ENCODE measurements at regions not wholly inside any gene's neighbourhood (a gene's known extent, or its start where the extent isn't known, plus 50 kb on each side); places are given as distances from the start of the nearest gene placed in this dataset.
A peak's percentile ranks its signal among the peaks of the same experiment; 100 is the strongest.
"Not testable (repeated sequence)": the region's sequence is repeated elsewhere in the genome, so short reads cannot be mapped to it uniquely, and the experiment has no call there.

- no peak for DNase-seq (ENCODE audit: low read depth in 2 of 2)
Measured at GRCh38 chr3:162391301-162391700, 894.7 kb downstream of the OTOL1 start.

DNA sequence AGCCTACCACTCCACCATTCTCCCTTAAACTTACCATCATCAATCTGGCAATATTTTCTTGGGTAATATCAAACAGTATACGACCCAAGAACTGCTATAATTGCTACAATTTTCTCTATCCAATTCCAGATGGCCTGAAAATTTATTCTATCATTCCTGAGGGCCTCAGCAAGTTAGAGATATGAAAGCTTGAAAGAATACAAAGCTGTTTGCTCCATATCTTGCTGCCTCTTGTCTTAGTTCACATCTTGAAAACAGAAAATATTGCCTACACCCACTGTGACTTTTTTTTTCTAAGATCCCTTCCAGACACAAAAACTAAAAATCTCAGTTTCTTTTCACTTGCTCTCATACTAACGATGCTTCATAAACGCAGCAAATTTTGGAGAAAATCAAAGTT lies 898.9 kb downstream of the OTOL1 start:
- no peak for DNase-seq (ENCODE audit: low read depth in 2 of 2)

GRCh38 chr3:162398554-162398953 lies 901.9 kb downstream of the OTOL1 start:
- no peak for DNase-seq (ENCODE audit: low read depth in 2 of 2)

DNA sequence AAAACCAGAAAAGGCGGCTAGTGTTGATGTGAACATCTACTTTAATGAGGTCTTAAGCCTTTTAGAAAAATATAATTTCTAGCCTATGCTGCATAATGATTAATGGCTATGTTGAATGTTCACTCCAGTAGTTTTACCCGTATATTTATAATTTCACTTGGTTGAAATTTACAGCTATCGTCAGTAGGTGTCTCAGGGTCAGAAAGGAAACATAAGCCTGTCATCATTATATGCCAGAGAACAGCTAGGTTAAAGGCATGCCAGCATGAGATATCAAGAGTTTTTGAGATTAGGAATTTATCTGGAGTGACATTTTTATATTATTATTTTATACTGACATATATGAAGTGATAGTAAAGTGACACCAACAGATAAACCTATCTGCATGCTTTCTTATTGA lies 904.1 kb downstream of the OTOL1 start:
- DNase-seq (ENCODE audit: low read depth in 2 of 2) = no peak

DNA sequence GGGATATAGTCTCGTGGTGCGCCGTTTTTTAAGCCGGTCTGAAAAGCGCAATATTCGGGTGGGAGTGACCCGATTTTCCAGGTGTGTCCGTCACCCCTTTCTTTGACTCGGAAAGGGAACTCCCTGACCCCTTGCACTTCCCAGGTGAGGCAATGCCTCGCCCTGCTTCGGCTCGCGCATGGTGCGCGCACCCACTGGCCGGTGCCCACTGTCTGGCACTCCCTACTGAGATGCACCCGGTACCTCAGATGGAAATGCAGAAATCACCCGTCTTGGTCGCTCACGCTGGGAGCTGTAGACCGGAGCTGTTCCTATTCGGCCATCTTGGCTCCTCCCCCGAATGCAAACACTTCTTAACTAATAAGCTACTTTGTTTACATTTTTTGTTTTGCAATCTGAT lies 914.9 kb downstream of the OTOL1 start:
- not testable (repeated sequence) for DNase-seq (ENCODE audit: low read depth in 2 of 2)

DNA sequence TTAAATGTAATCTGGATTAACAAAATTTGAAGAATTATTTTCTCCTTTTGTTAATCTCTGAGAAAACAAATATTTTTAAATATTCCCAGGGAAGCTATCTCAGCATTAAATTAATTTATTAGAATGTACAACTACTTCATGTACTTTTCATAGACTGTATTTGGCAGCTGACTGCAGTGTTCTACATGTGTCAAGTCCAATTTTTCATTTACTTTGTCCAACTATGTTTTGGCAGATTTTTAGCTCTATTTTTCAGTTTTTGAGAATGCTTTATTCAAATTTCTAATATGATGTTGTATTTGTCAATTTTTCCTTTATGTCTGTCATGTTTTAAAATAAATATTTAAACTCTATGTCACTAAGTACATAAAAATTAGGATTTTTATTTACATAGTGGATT lies 925.1 kb downstream of the OTOL1 start:
- no peak for DNase-seq (ENCODE audit: low read depth in 2 of 2)

DNA sequence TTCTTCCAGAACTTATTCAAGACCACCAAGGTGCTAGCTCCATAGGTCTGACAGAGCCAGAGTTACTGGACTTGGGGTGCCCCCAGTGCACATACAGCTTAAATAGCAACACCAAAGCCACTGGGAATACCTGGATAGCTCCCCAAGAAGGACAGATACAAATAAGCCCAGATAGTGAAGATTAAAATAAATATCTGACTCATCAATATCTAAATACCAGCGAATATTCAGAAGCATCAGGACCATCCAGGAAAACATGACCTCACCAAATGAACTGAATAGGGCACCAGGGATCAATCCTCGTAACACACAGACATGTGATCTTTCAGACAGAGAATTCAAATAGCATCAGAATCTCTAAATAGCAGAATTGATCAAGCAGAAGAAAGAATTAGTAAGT lies 931.6 kb downstream of the OTOL1 start:
- no peak for DNase-seq (ENCODE audit: low read depth in 2 of 2)

DNA sequence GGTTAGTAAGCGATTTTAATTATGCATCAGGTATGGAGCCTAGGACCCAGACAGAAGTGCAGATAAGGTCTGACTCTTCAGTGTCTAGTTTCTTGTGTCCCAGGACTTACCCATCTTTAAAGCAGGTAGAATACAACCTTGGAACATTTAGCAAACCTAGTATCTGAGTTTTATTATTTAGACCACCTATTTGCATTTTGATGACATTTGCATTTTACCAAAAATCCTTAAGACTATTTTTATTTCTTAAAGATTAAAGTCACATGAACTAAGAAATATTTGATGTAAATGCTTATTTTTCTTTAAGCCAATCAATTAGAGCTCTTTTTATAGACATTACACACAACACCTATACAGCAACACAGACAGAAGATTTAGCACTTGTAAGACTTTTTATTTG lies 939.1 kb downstream of the OTOL1 start:
- DNase-seq (ENCODE audit: low read depth in 2 of 2) = no peak

DNA sequence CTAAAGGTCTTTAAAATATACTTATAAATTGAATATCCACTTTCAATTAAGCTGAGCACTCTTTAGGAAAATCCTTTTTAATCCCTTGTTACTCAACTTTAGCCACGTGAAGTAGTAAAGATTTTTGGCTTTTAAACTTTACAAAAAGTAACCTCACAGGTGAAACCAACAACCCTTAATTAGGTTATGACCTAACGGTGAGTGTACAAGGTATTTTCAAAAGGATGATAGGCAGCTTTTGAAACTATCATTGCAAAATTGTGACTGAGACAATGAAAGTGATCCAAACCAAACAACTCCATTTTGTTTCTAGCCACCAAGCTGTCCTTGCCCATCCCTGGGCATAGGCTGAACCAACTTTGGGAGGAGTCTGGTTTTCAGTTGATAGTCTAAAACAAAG lies 940.2 kb downstream of the OTOL1 start:
- DNase-seq (ENCODE audit: low read depth in 2 of 2) = no peak

- no peak for DNase-seq (ENCODE audit: low read depth in 2 of 2)
Measured at GRCh38 chr3:162437480-162437879, 940.9 kb downstream of the OTOL1 start.

GRCh38 chr3:162441716-162442115 lies 945.1 kb downstream of the OTOL1 start:
- no peak for DNase-seq (ENCODE audit: low read depth in 2 of 2)

GRCh38 chr3:162443376-162443775 lies 946.8 kb downstream of the OTOL1 start:
- DNase-seq (ENCODE audit: low read depth in 2 of 2) = no peak

DNA sequence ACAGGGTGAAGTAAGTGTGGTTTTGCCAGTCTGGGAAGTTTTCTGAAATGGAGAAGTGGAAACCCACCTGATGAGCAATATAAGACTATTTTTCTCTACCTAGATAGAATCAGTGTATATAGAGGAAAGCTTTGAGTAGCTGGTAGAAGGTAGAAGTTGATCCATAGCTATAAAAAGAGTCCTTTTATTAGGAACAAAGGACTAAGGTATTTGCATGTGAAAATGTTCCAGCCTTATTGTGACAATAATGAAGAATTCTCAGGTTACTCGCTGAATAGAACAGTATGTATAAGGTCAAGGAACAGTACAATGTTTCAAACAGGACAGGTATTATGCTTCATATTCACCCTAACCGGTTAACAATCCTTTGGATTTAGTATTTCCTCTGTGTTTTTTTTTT lies 972.2 kb downstream of the OTOL1 start:
- DNase-seq (ENCODE audit: low read depth in 2 of 2) = no peak

GRCh38 chr3:162487138-162487537 lies 990.5 kb downstream of the OTOL1 start:
- DNase-seq (ENCODE audit: low read depth in 2 of 2) = no peak

GRCh38 chr3:162489853-162490252 lies 993.2 kb downstream of the OTOL1 start:
- peak in 1 of 2 experiments; percentile 18 for DNase-seq (ENCODE audit: low read depth in 2 of 2)

GRCh38 chr3:162491952-162492351 lies 995.3 kb downstream of the OTOL1 start:
- DNase-seq (ENCODE audit: low read depth in 2 of 2) = peak in 1 of 2 experiments; percentile 12

DNA sequence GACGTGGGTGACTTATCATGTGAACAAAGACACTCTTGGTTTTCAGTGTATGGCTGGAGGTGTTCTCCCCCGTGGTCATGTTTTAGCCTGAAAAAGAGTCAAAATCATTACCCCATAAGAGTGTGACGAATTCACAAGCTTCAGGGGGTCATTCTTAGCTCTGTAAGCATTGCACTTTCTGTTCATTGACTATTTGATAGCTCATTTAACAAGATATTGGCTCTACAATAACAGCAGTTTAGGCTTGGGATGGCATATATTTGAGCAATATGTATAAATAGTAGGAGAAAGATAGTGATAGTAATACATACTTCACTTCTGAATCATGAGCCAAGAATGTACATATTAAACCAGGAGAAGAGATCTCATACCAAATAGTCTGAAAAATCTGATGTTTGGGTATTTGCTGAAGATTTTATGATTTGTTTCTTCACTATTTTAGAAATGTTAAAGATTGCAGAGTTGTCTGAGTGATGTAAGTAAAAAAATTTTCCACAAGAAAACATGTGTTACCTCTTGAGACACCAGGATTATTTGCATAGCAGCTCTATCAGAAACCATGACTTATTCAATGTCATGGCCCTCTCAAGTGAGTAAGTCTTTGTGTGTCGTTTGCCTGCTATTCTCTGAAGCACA lies 996.0 kb downstream of the OTOL1 start:
- peak; percentile 87 for DNase-seq (ENCODE audit: low read depth in 2 of 2)

DNA sequence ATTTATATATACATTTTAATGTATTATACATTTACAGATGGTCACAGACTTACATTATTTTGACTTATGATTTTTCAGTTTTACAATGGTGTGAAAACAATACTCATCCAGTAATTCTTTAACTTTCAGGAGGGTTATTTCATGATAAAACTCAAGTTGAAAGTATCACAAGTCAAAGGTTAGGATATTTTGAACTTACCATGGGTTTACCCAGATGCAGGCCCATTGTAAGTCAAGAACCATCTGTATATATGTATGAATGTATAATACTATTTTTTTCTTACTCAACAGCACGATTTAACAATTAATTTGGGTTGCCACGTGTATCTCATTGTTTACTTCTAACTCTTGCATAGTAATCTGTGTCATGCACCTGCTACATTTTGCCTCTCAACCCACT lies 1002.0 kb downstream of the OTOL1 start:
- no peak for DNase-seq (ENCODE audit: low read depth in 2 of 2)

DNA sequence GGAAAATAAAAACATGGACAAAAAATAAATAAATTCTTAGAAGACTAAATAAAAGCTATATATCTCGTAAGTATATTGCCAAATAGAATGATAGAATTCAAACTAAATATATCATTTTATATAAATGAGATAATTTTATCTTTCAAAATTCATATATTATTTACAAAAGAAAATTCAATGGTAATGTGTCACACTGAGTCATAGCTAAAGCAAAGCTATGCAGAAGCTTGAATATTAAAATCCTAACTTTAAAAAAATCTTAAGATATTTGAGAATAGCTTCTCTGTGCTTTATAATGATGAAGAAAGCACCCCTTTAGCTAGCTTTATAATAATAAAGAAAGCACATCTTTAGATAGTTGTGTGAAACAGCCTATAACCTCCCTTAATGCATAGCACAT lies 1010.8 kb downstream of the OTOL1 start:
- DNase-seq (ENCODE audit: low read depth in 2 of 2) = no peak

DNA sequence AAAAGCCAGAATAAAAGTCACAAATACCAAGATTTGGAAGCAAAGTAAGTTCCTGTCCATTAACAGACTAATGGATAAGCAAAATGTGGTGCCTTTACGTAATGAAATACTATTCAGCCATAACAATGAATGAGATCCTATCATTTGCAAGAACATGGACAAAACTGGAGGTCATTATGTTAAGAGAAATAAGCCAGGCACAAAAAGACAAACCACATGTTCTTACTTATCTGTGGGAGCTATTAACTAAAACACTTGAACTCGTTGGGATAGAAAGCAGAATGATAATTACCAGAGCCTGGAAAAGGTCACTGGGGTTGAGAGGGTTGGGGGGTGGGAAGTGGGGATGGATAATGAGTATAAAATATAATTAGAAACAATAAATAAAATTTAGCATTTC lies 1015.9 kb downstream of the OTOL1 start:
- DNase-seq (ENCODE audit: low read depth in 2 of 2) = no peak

GRCh38 chr3:162517110-162517509 lies 1020.5 kb downstream of the OTOL1 start:
- DNase-seq (ENCODE audit: low read depth in 2 of 2) = no peak

DNA sequence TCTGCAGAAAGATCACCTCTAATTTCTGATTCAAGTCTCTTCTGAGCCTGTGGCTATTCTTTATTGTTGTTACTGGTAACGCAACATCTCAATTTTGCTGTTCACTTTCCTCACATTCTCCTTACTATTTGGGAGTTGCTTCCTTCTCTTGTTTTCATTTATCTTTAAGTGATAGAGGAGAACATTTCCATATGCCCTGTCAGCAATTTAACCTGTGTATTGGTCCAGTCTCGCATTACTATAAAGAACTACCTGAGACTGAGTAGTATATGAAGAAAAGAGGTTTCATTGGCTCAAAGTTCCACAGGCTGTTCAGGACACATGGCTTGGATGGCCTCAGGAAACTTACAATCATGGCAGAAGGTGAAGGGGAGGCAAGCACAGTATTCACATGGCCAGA lies 1025.1 kb downstream of the OTOL1 start:
- no peak for DNase-seq (ENCODE audit: low read depth in 2 of 2)

DNA sequence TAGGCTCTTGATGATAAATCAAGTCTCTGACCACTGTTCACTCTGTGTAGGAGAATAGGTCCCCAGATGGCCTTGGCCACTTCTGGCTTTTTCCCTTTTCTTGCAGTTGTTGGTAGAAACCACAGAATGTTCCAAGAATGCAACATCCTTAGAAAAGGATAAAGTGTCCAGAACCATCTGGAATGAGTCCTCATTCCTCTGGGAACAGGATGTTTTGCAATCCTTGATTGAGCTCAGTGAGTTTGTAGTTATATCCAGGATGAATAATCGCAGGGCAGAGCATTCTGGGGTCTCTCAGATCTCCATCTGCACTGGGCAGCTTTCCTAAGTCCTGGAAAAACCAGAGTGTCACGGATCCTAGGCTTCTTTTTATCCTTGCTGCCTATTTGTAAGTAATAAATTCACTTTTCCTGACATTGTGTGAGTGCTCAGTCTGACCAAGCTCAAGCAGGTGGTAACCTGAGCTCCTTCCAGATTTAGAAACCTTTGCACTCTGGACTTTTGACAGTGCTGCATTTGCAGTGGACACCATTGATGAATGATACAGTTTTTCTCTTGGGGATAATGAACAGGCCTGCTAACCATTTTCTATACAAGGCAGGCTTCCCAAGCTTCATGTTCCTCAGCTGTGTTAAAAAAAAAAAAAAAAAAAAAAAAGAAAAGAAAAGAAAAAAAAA lies 1028.6 kb downstream of the OTOL1 start:
- DNase-seq (ENCODE audit: low read depth in 2 of 2) = peak; percentile 97

DNA sequence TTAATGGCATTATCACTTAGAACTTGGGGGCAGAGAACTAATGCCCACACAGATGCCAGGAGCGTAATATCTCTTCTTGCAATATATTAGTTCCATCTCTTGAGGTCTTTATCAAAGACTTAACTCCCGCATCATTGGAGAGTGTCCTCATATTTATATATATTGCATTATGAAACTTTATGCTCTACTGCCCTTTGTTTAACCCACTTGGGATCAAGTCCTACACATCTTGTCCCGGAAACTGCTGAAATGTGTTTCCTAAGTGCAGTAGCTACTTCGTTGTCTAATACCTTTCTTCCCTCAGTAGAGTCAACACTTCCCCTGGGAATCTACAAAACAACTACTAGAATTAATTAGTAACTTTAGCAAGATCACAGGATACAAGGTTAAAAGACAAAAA lies 1029.2 kb downstream of the OTOL1 start:
- DNase-seq (ENCODE audit: low read depth in 2 of 2) = no peak
